Activated CD4-positive, CD25-positive, alpha-beta regulatory T cell treated with anti-CD3 and anti-CD28 coated beads, Interleukin-2, amount 50 U/mL, for 72 hours (primary cell): ENCODE measurements at regions not wholly inside any gene's neighbourhood (a gene's known extent, or its start where the extent isn't known, plus 50 kb on each side); places are given as distances from the start of the nearest gene placed in this dataset.
"Not testable (repeated sequence)": the region's sequence is repeated elsewhere in the genome, so short reads cannot be mapped to it uniquely, and the experiment has no call there.

ENCODE experiments used
- DNase-seq: peaks from one replicate; pipeline ENCODE4 v3.0.0; 2021

GRCh38 chr5:42089705-42090104 lies 164.6 kb downstream of the FBXO4 start:
- no peak for DNase-seq

DNA sequence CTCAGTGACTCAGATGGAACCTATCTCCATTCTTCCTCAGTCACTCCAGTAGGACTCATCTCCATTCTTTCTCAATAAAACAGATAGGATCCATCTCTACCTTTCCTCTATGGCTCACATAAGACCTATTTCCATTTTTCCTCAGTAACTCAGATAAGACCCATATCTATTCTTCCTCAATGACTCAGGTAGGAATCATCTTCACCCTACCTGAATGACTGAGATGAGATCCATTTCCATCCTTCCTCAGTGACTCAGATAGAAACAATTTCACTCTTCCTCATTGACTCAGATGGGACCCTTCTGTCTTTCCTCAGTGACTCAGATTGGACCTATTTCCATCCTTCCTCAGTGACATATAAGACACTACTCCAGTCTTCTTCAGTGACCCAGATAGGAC lies 165.1 kb downstream of the FBXO4 start:
- DNase-seq = no peak

- DNase-seq = not testable (repeated sequence)
Observed at GRCh38 chr5:42099846-42100245, 174.8 kb downstream of the FBXO4 start.

GRCh38 chr5:42108468-42108867 lies 183.4 kb downstream of the FBXO4 start:
- DNase-seq = no peak

DNA sequence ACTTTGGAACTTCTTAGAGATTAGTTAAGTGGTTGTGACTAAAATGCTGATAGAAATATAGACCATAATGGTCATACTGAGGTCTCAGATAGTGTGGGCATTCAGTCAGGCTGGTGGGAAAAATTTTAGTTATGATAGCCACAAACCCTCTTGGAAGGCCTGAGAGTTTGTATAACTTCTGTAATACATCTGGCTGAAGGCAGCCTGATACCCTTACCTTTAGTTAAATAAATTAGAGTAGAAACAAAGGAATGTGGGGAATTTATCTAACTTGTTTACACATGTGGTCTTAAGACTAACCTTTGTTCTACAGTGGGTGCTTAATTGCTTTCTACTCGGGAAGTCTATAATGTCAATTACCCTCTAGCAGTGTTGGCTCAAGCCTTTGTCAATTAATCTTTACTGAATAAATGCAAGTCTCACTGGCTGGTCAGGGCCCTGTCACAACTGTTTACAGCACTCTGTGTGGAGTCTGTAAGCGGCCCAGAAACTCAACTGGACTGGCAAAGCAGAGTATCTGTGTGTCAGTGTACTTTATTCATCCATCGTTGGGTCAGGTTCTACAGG lies 184.0 kb downstream of the FBXO4 start:
- no peak for DNase-seq

GRCh38 chr5:42115721-42116120 lies 190.6 kb downstream of the FBXO4 start:
- not testable (repeated sequence) for DNase-seq

- DNase-seq = no peak
Observed at GRCh38 chr5:42120070-42120469, 195.0 kb downstream of the FBXO4 start.

DNA sequence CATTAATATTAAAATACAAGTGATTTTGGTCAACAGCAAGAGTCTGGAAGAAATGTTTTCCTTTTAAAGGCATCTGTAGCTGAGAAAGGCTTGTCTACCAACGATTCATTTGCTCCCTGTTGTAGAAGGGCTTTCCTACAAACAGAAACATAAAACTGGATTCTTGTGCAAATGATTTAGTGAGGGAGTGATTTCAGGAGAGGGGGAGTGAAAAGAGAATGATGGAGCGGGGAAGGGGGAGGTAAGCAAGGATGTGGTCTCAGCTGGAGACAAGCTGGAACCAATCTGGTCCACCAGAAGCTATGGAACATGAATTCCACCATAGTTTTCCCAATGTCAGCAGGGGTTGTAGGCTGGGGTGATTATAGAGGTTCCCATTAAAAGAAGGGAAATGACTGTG lies 196.3 kb downstream of the FBXO4 start:
- DNase-seq = no peak

- DNase-seq = no peak
Observed at GRCh38 chr5:42131081-42131480, 206.0 kb downstream of the FBXO4 start.

DNA sequence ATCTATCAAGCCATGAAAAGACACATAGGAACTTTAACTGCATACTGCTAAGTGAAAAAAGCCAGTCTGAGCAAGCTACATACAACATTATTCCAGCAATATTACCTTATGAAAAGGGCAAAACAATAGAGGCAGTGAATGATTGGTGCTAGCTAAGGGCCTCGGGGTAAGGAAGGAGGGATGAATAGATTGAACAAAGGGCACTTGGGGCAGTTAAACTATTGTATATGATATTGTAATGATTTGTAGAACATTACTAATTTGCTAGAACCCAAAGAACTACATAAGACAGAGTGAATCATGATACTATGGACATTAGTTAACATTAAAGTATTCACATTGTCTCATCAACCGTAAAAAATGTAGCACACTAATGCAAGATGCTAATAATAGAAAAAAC lies 218.3 kb downstream of the FBXO4 start:
- no peak for DNase-seq

GRCh38 chr5:42148813-42149212 lies 223.7 kb downstream of the FBXO4 start:
- no peak for DNase-seq

DNA sequence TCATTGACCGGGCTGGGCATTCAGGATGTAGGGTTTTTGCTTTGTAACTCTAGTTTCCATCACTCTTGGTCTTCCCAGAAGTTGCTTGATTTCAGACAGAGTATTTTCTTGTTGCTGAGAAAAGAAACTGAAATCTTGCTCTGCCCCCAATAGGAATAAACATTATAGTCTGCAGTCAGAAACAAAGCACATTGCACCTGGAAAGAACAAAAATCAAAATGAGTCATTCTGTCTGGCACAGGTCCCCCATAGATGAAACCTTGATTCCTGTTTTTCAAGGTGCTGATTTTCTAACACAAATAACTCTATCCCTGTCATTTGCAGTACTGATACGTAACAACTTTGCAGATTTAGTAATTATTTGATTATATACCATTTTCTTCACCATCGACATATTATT lies 232.1 kb downstream of the FBXO4 start:
- DNase-seq = no peak

DNA sequence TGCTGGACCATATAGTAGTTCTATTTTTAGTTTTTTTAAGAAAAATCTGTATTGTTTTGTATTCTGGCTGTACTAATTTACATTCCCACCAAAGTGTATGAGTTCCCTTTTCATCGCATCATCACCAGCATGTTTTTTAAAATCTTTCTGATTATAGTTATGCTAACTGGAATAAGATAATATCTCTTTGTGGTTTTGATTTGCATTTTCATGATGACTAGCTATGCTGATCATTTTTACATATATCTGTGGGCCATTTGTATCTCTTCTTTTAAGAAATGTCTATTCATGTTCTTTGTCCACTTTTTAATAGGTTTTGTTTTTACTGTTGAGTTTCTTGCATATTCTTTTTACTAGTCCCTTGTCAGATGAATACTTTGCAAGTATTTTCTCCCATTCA lies 238.0 kb downstream of the FBXO4 start:
- no peak for DNase-seq

- no peak for DNase-seq
Observed at GRCh38 chr5:42168091-42168670, 243.1 kb downstream of the FBXO4 start.

DNA sequence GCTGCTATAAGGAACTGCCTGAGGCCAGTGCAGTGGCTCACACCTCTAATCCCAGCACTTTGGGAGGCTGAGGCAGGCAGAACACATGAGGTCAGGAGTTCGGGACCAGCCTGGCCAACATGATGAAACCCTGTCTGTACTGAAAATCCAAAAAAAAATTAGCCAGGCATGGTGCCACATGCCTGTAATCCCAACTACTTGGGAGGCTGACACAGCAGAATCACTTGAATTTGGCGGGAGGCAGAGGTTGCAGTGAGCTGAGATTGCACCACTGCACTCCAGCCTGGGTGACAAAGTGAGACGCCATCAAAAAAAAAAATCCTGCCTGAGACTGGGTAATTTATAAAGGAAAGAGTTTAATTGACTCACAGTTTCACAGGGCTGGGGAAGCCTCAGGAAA lies 247.1 kb upstream of the GHR start:
- DNase-seq = not testable (repeated sequence)

DNA sequence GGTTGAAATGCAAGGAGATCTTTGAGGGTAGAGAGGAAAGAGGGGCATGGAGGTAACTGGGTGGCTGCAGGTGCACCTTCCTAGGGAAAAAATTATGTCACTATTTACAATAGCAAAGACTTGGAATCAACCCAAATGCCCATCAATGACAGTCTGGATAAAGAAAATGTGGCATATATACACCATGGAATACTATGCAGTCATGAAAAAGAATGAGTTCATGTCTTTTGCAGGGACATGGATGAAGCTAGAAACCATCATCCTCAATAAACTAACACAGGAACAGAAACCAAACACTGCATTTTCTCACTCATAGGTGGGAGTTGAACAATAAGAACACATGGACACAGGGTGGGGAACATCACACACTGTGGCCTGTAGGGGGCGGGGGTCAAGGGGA lies 243.4 kb upstream of the GHR start:
- DNase-seq = not testable (repeated sequence)

DNA sequence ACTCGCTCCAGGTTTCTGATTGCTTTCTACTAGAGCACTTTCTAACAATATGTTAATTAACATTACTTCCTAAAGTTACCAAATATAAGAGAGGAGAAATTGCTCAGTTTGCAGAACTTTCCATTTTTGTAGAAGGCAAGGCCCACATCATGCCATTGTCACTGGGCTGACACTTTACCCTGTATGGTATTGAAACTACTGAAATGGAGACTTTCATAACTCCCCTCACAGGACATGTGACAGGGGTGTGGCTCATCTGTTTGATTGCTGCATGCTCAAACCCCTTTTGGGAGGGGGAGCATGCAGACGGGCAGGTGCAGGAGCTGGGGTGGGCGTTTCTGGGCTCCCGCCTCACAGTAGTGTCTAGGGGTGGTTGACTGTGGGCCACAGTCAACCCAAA lies 206.3 kb upstream of the GHR start:
- DNase-seq = no peak

DNA sequence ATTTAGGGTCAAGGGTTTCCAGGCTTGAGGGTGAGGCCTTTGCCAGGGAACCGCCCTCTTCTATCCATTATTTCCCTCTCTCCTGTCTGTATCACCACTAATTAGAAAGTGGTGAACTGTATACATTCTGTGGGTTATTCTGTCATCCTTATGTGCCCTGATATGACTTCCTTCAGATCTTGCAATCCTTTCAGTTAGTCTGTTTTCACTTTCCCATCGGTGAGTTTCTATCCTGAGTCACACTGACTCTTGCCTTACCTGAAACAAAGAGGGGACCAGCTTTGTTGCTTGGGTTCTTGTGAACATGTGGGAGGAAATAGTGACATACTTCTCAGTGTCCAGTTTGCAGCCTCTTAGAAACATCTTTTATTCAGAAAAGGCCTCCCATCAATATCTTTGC lies 205.4 kb upstream of the GHR start:
- no peak for DNase-seq

DNA sequence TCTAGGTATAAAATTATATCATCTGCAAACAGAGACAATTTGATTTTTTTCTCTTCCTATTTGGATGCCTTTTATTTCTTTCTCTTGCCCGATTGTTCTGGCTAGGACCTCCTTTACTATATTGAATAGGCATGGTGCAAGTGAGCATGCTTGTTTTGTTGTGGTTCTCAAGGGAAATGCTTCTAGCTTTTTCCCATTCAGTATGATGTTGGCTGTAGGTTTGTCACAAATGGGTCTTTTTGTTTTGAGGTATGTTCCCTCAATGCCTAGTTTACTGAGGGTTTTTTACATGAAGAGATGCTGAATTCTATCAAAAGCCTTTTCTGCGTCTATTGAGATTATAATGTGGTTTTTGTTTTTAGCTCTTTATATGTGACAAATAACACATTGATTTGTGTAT lies 198.2 kb upstream of the GHR start:
- no peak for DNase-seq

- DNase-seq = no peak
Observed at GRCh38 chr5:42228279-42228678, 195.0 kb upstream of the GHR start.

GRCh38 chr5:42230839-42231238 lies 192.4 kb upstream of the GHR start:
- DNase-seq = no peak

GRCh38 chr5:42235241-42235640 lies 188.0 kb upstream of the GHR start:
- DNase-seq = no peak

GRCh38 chr5:42235837-42236236 lies 187.4 kb upstream of the GHR start:
- no peak for DNase-seq

GRCh38 chr5:42241636-42242035 lies 181.6 kb upstream of the GHR start:
- no peak for DNase-seq

DNA sequence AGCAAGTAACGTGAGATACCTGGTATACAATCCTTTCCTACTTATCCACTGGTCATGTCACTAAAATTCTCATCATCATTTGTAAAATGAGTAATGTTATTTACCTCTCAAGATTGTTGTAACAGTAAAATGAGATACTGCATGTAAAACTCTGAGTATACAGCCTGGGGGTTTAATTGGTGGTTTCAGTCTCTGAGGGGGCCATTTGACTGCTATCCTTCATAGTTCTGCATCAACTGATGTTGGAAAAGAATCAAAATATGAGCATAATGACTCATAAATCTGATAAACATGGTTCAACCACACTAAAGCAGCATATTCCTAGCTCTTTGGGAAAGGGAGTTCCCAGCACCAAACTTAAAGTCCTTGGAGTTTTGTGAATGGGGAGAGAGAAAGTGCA lies 181.0 kb upstream of the GHR start:
- DNase-seq = no peak
